K562 (cell line): ENCODE measurements at regions not wholly inside any gene's neighbourhood (a gene's known extent, or its start where the extent isn't known, plus 50 kb on each side); places are given as distances from the start of the nearest gene placed in this dataset.

Source experiments
- BDP1 ChIP-seq: IDR thresholded peaks from 3 replicates; pipeline ENCODE4 v1.6.1; 2011; ENCODE audit not compliant: insufficient read length, insufficient read depth
- BHLHE40 ChIP-seq: IDR thresholded peaks from 2 replicates; pipeline ENCODE4 v1.6.1; 2011; ENCODE audit warnings: low read length, improper control_type of control experiment
- CBFA2T2 ChIP-seq: fragments of 450-650 bp; conservative IDR thresholded peaks from 2 replicates; pipeline ENCODE4 v1.6.1; 2017; ENCODE audit warnings: mild to moderate bottlenecking
- CBX3 ChIP-seq, 2 experiments: IDR thresholded peaks; 1 replicate in 1 of 2; 2 replicates in 1 of 2; pipeline ENCODE4 v1.6.1; 2012; ENCODE audit warnings: inconsistent platforms in 2 of 2, low read length in 2 of 2, borderline replicate concordance in 1 of 2, control low read depth in 1 of 2
- CBX8 ChIP-seq: fragments of 200-600 bp; sonication (generic); IDR thresholded peaks from 2 replicates; pipeline ENCODE4 v1.6.1; 2012; ENCODE audit warnings: borderline replicate concordance, mixed run types, low read depth, mild to moderate bottlenecking, moderate library complexity, mixed read lengths, low read length, control low read depth, inconsistent platforms; ENCODE audit not compliant: poor library complexity, severe bottlenecking; ENCODE audit errors: extremely low read depth
- CREB5 ChIP-seq: fragments of 250-450 bp; sonication (Bioruptor Pico); IDR thresholded peaks from 2 replicates; pipeline ENCODE4 v1.5.0; 2020; ENCODE audit warnings: mild to moderate bottlenecking
- ERF ChIP-seq: fragments of 450-650 bp; formaldehyde crosslinking; IDR thresholded peaks from 2 replicates; pipeline ENCODE4 v1.4.0; 2020; ENCODE audit warnings: mild to moderate bottlenecking, mixed read lengths
- HMGXB4 ChIP-seq: sonication (generic); formaldehyde crosslinking; IDR thresholded peaks from 2 replicates; pipeline ENCODE4 v1.8.1; 2023; ENCODE audit warnings: mild to moderate bottlenecking, missing genetic modification reagents
- SMAD3 ChIP-seq: fragments of 450-650 bp; formaldehyde crosslinking; conservative IDR thresholded peaks from 2 replicates; pipeline ENCODE4 v1.4.0; 2020; ENCODE audit warnings: mild to moderate bottlenecking
- YBX1 ChIP-seq: fragments of 450-650 bp; IDR thresholded peaks from 2 replicates; pipeline ENCODE4 v1.7.1; 2016; ENCODE audit warnings: mild to moderate bottlenecking
- ZNF3 ChIP-seq: fragments of 250-450 bp; sonication (Bioruptor Pico); IDR thresholded peaks from 2 replicates; pipeline ENCODE4 v1.5.0; 2021; ENCODE audit warnings: mild to moderate bottlenecking, moderate library complexity
- ZNF436 ChIP-seq: fragments of 250-450, 450-650 bp; sonication (Bioruptor Pico); formaldehyde crosslinking; IDR thresholded peaks from 2 replicates; pipeline ENCODE4 v1.7.0; 2020; ENCODE audit warnings: mild to moderate bottlenecking
- ZNF449 ChIP-seq: fragments of 250-450 bp; sonication (Bioruptor Pico); IDR thresholded peaks from 2 replicates; pipeline ENCODE4 v1.8.0; 2022; ENCODE audit warnings: moderate library complexity, mild to moderate bottlenecking, inconsistent platforms
- TF ChIP-seq, protein P1 (sequence below): fragments of 250-450 bp; sonication (Bioruptor Pico); IDR thresholded peaks from 2 replicates; pipeline ENCODE4 v1.4.0; 2020; ENCODE audit warnings: mild to moderate bottlenecking, moderate library complexity, borderline replicate concordance
- TF ChIP-seq, protein P2 (sequence below): sonication (generic); formaldehyde crosslinking; IDR thresholded peaks from 2 replicates; pipeline ENCODE4 v1.8.1; 2023; ENCODE audit warnings: mild to moderate bottlenecking, missing genetic modification reagents
- TF ChIP-seq, protein P3 (sequence below): fragments of 450-650 bp; IDR thresholded peaks from 2 replicates; pipeline ENCODE4 v1.6.1; 2014; ENCODE audit warnings: low read depth, mild to moderate bottlenecking, moderate library complexity, borderline replicate concordance

DNA sequence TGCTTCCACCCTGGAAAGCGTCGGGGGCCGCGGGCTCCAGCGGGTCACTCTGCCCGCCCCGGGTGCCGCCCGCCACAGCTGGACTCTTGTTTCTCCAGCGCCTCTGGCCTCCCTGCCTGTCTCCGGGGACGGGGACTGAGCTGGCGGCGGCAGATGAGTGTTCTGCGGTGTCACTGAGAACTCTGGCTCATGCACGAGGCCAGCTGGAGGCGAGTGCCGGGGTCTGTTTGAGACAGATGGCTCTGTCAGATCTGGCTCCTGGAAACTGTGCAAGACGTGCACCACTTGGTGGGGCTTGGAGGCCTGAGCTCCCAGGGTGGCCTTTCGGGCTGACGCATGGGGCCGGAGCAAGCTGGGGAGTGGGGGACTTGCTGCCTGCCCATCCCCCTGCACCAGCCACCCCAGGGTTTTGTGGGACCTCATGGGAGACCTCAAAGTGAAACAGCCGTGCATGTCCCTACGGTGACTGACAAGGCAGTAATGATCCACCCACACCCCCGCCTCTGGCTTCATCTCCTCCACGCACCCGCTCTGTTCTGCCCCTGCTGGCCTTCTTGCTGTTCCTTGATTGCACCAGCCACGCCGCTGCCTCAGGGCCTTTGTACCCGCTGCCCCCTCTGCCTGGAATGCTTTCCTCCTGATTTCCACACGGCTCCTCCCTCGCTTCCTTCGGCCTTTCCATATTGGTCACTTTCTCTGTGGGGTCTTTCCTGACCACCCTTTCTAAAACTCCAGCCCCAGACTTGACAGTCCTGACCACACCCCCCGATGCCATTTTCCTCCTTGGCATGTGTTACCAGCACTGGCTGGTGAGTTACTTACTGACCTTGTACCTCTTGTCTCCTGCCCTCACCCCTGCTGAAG lies 174.9 kb upstream of the CIBAR2 start (continued):
- TF ChIP-seq HMGXB4 (CRISPR knock-in tag), result no peak
- TF ChIP-seq, protein P1, sequence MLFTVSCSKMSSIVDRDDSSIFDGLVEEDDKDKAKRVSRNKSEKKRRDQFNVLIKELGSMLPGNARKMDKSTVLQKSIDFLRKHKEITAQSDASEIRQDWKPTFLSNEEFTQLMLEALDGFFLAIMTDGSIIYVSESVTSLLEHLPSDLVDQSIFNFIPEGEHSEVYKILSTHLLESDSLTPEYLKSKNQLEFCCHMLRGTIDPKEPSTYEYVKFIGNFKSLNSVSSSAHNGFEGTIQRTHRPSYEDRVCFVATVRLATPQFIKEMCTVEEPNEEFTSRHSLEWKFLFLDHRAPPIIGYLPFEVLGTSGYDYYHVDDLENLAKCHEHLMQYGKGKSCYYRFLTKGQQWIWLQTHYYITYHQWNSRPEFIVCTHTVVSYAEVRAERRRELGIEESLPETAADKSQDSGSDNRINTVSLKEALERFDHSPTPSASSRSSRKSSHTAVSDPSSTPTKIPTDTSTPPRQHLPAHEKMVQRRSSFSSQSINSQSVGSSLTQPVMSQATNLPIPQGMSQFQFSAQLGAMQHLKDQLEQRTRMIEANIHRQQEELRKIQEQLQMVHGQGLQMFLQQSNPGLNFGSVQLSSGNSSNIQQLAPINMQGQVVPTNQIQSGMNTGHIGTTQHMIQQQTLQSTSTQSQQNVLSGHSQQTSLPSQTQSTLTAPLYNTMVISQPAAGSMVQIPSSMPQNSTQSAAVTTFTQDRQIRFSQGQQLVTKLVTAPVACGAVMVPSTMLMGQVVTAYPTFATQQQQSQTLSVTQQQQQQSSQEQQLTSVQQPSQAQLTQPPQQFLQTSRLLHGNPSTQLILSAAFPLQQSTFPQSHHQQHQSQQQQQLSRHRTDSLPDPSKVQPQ (CRISPR knock-in tag), result no peak
- no peak for TF ChIP-seq SMAD3 (CRISPR knock-in tag)
- TF ChIP-seq ZNF436 (CRISPR knock-in tag), result no peak
- no peak for TF ChIP-seq ZNF449 (CRISPR knock-in tag)
- TF ChIP-seq ZNF3 (CRISPR knock-in tag), result peak; percentile 89
- no peak for TF ChIP-seq YBX1
- TF ChIP-seq, protein P2, sequence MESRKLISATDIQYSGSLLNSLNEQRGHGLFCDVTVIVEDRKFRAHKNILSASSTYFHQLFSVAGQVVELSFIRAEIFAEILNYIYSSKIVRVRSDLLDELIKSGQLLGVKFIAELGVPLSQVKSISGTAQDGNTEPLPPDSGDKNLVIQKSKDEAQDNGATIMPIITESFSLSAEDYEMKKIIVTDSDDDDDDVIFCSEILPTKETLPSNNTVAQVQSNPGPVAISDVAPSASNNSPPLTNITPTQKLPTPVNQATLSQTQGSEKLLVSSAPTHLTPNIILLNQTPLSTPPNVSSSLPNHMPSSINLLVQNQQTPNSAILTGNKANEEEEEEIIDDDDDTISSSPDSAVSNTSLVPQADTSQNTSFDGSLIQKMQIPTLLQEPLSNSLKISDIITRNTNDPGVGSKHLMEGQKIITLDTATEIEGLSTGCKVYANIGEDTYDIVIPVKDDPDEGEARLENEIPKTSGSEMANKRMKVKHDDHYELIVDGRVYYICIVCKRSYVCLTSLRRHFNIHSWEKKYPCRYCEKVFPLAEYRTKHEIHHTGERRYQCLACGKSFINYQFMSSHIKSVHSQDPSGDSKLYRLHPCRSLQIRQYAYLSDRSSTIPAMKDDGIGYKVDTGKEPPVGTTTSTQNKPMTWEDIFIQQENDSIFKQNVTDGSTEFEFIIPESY (CRISPR knock-in tag), result peak; percentile 69
- TF ChIP-seq, protein P3, sequence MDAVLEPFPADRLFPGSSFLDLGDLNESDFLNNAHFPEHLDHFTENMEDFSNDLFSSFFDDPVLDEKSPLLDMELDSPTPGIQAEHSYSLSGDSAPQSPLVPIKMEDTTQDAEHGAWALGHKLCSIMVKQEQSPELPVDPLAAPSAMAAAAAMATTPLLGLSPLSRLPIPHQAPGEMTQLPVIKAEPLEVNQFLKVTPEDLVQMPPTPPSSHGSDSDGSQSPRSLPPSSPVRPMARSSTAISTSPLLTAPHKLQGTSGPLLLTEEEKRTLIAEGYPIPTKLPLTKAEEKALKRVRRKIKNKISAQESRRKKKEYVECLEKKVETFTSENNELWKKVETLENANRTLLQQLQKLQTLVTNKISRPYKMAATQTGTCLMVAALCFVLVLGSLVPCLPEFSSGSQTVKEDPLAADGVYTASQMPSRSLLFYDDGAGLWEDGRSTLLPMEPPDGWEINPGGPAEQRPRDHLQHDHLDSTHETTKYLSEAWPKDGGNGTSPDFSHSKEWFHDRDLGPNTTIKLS, result no peak
- TF ChIP-seq CREB5 (CRISPR knock-in tag), result no peak
- TF ChIP-seq BDP1, result no peak
- TF ChIP-seq CBX8, result no peak
- no peak for TF ChIP-seq ERF (CRISPR knock-in tag)
- TF ChIP-seq BHLHE40, result peak; percentile 73
- peak; percentile 78 for TF ChIP-seq CBFA2T2
- TF ChIP-seq CBX3 (IDR thresholded peaks at IDR 0.05; ENCODE audit: borderline replicate concordance in 1 of 2, low read length in 2 of 2), result no peak
